ENCODE measurements at regions not wholly inside any gene's neighbourhood (a gene's known extent, or its start where the extent isn't known, plus 50 kb on each side); places are given as distances from the start of the nearest gene placed in this dataset.

GRCh38 chr3:34780973-34781372 is 858.4 kb upstream of the ARPP21 start:
- TF ChIP-seq CTCF (IDR thresholded peaks at IDR 0.05): no peak
- no peak for TF ChIP-seq POLR2A (IDR thresholded peaks at IDR 0.05)
